ENCODE measurements at regions not wholly inside any gene's neighbourhood (a gene's known extent, or its start where the extent isn't known, plus 50 kb on each side); places are given as distances from the start of the nearest gene placed in this dataset.

DNA sequence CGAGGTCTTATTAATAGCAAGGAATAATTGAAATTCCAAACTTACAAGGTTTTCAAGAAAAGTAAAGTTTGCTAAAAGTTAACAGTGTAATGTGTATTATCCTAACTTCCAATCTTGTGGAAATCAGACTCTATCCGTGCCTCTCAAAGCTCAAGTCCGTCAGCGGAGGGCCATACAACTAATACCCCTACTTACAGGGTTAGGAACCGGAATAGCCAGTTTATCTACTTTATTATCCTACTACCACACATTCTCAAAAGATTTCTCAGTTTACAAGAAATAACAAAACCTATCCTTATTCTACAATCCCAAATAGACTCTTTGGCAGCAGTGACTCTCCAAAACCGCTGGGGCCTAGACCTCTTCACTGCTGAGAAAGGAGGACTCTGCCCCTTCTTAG, 457.8 kb downstream of the PTPRC start:
- H3K9ac ChIP-seq (ENCODE audit: control insufficient read depth, insufficient read depth, low read length) = no peak overlapping the region
- WGBS (ENCODE audit: insufficient coverage, insufficient replicate concordance, low lambda C conversion rate, missing lambda C conversion rate) = 79% methylated on average over 6 of the region's 6 CpGs
- no peaks in the 10 kb centered on the region; the same call in 2 of the 3 replicates for H3K9me3 ChIP-seq (replicated peaks; ENCODE audit: control insufficient read depth, insufficient read depth, low read length)
- ChIA-PET CTCF (interaction anchor here (1.2 kb wide), 1 partner anchor 29 kb away, joined by 3 read pairs; no protein-coding TSS in a partner anchor), RAD21 (ENCODE audit: unreplicated experiment) (interaction anchor here (1.5 kb wide), 1 partner anchor 12 kb away, joined by 6 read pairs; no protein-coding TSS in a partner anchor), POLR2A (no interaction called here), SMC1A (ENCODE audit: uncharacterized antibody, unreplicated experiment) (interaction anchor here (1.2 to 1.8 kb wide), 2 partner anchors 16 to 167 kb away, joined by 3 to 6 read pairs; no protein-coding TSS in a partner anchor)
- H4K20me1 ChIP-seq (ENCODE audit: control insufficient read depth, insufficient read depth) = no peaks in the 10 kb centered on the region
- no peaks in the 10 kb centered on the region for H3K79me2 ChIP-seq (ENCODE audit: control insufficient read depth, insufficient read depth, low read length)
- no peak overlapping the region for H2AFZ ChIP-seq (ENCODE audit: control insufficient read depth, low read depth, low read length)
- no peaks in the 10 kb centered on the region for H3K27me3 ChIP-seq (replicated peaks in 1 of 2; ENCODE audit: control insufficient read depth in 2 of 2, insufficient read depth in 2 of 2, low read length in 1 of 2)
- intact Hi-C loops (cut with micrococcal nuclease; ENCODE audit: unreplicated experiment) (no loop called here), in situ Hi-C loops (cut with MboI) (no loop called here)
- H3K4me3 ChIP-seq = no peak overlapping the region
- BruUV-seq (replicated peaks) = no TSS peak
- no peaks in the 10 kb centered on the region for H3K4me1 ChIP-seq (ENCODE audit: control insufficient read depth, insufficient read depth, low read length)
- FAIRE-seq (no peak), DNase-seq (ENCODE audit: low read depth, low spot score) (no peak), ATAC-seq (no peak)
- H3K27ac ChIP-seq (ENCODE audit: control insufficient read depth, insufficient read depth) = no peak overlapping the region
- H3K36me3 ChIP-seq (ENCODE audit: control insufficient read depth in 2 of 2, insufficient read depth in 2 of 2, low read length in 1 of 2) = no peaks in the 10 kb centered on the region
- H3K4me2 ChIP-seq (ENCODE audit: control insufficient read depth, insufficient read depth) = no peak overlapping the region
- TF ChIP-seq, protein P1, sequence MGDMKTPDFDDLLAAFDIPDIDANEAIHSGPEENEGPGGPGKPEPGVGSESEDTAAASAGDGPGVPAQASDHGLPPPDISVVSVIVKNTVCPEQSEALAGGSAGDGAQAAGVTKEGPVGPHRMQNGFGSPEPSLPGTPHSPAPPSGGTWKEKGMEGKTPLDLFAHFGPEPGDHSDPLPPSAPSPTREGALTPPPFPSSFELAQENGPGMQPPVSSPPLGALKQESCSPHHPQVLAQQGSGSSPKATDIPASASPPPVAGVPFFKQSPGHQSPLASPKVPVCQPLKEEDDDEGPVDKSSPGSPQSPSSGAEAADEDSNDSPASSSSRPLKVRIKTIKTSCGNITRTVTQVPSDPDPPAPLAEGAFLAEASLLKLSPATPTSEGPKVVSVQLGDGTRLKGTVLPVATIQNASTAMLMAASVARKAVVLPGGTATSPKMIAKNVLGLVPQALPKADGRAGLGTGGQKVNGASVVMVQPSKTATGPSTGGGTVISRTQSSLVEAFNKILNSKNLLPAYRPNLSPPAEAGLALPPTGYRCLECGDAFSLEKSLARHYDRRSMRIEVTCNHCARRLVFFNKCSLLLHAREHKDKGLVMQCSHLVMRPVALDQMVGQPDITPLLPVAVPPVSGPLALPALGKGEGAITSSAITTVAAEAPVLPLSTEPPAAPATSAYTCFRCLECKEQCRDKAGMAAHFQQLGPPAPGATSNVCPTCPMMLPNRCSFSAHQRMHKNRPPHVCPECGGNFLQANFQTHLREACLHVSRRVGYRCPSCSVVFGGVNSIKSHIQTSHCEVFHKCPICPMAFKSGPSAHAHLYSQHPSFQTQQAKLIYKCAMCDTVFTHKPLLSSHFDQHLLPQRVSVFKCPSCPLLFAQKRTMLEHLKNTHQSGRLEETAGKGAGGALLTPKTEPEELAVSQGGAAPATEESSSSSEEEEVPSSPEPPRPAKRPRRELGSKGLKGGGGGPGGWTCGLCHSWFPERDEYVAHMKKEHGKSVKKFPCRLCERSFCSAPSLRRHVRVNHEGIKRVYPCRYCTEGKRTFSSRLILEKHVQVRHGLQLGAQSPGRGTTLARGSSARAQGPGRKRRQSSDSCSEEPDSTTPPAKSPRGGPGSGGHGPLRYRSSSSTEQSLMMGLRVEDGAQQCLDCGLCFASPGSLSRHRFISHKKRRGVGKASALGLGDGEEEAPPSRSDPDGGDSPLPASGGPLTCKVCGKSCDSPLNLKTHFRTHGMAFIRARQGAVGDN (IDR thresholded peaks at IDR 0.05) = no peak
- TF ChIP-seq, protein P2, sequence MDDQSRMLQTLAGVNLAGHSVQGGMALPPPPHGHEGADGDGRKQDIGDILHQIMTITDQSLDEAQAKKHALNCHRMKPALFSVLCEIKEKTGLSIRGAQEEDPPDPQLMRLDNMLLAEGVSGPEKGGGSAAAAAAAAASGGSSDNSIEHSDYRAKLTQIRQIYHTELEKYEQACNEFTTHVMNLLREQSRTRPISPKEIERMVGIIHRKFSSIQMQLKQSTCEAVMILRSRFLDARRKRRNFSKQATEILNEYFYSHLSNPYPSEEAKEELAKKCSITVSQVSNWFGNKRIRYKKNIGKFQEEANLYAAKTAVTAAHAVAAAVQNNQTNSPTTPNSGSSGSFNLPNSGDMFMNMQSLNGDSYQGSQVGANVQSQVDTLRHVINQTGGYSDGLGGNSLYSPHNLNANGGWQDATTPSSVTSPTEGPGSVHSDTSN (IDR thresholded peaks at IDR 0.05; ENCODE audit: insufficient replicate concordance, low read depth, low read length) = no peak
- TF ChIP-seq, protein P3, sequence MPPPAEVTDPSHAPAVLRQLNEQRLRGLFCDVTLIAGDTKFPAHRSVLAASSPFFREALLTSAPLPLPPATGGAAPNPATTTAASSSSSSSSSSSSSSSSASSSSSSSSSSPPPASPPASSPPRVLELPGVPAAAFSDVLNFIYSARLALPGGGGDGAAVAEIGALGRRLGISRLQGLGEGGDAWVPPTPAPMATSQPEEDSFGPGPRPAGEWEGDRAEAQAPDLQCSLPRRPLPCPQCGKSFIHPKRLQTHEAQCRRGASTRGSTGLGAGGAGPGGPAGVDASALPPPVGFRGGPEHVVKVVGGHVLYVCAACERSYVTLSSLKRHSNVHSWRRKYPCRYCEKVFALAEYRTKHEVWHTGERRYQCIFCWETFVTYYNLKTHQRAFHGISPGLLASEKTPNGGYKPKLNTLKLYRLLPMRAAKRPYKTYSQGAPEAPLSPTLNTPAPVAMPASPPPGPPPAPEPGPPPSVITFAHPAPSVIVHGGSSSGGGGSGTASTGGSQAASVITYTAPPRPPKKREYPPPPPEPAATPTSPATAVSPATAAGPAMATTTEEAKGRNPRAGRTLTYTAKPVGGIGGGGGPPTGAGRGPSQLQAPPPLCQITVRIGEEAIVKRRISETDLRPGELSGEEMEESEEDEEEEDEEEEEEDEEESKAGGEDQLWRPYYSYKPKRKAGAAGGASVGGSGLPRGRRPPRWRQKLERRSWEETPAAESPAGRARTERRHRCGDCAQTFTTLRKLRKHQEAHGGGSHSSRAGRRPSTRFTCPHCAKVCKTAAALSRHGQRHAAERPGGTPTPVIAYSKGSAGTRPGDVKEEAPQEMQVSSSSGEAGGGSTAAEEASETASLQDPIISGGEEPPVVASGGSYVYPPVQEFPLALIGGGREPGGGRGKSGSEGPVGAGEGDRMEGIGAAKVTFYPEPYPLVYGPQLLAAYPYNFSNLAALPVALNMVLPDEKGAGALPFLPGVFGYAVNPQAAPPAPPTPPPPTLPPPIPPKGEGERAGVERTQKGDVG (CRISPR knock-in tag; IDR thresholded peaks at IDR 0.05) = no peak
- TF ChIP-seq, protein P4, sequence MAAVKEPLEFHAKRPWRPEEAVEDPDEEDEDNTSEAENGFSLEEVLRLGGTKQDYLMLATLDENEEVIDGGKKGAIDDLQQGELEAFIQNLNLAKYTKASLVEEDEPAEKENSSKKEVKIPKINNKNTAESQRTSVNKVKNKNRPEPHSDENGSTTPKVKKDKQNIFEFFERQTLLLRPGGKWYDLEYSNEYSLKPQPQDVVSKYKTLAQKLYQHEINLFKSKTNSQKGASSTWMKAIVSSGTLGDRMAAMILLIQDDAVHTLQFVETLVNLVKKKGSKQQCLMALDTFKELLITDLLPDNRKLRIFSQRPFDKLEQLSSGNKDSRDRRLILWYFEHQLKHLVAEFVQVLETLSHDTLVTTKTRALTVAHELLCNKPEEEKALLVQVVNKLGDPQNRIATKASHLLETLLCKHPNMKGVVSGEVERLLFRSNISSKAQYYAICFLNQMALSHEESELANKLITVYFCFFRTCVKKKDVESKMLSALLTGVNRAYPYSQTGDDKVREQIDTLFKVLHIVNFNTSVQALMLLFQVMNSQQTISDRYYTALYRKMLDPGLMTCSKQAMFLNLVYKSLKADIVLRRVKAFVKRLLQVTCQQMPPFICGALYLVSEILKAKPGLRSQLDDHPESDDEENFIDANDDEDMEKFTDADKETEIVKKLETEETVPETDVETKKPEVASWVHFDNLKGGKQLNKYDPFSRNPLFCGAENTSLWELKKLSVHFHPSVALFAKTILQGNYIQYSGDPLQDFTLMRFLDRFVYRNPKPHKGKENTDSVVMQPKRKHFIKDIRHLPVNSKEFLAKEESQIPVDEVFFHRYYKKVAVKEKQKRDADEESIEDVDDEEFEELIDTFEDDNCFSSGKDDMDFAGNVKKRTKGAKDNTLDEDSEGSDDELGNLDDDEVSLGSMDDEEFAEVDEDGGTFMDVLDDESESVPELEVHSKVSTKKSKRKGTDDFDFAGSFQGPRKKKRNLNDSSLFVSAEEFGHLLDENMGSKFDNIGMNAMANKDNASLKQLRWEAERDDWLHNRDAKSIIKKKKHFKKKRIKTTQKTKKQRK (IDR thresholded peaks at IDR 0.05; ENCODE audit: low read depth, low read length) = no peak
- TF ChIP-seq, protein P5, sequence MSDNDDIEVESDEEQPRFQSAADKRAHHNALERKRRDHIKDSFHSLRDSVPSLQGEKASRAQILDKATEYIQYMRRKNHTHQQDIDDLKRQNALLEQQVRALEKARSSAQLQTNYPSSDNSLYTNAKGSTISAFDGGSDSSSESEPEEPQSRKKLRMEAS (IDR thresholded peaks at IDR 0.05; ENCODE audit: low read depth, low read length) = no peak
- TF ChIP-seq, protein P6, sequence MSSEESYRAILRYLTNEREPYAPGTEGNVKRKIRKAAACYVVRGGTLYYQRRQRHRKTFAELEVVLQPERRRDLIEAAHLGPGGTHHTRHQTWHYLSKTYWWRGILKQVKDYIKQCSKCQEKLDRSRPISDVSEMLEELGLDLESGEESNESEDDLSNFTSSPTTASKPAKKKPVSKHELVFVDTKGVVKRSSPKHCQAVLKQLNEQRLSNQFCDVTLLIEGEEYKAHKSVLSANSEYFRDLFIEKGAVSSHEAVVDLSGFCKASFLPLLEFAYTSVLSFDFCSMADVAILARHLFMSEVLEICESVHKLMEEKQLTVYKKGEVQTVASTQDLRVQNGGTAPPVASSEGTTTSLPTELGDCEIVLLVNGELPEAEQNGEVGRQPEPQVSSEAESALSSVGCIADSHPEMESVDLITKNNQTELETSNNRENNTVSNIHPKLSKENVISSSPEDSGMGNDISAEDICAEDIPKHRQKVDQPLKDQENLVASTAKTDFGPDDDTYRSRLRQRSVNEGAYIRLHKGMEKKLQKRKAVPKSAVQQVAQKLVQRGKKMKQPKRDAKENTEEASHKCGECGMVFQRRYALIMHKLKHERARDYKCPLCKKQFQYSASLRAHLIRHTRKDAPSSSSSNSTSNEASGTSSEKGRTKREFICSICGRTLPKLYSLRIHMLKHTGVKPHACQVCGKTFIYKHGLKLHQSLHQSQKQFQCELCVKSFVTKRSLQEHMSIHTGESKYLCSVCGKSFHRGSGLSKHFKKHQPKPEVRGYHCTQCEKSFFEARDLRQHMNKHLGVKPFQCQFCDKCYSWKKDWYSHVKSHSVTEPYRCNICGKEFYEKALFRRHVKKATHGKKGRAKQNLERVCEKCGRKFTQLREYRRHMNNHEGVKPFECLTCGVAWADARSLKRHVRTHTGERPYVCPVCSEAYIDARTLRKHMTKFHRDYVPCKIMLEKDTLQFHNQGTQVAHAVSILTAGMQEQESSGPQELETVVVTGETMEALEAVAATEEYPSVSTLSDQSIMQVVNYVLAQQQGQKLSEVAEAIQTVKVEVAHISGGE (CRISPR knock-in tag; IDR thresholded peaks at IDR 0.05) = no peak
